ENCODE measurements at regions not wholly inside any gene's neighbourhood (a gene's known extent, or its start where the extent isn't known, plus 50 kb on each side); places are given as distances from the start of the nearest gene placed in this dataset.
"Not testable (repeated sequence)": the region's sequence is repeated elsewhere in the genome, so short reads cannot be mapped to it uniquely, and the experiment has no call there.

DNA sequence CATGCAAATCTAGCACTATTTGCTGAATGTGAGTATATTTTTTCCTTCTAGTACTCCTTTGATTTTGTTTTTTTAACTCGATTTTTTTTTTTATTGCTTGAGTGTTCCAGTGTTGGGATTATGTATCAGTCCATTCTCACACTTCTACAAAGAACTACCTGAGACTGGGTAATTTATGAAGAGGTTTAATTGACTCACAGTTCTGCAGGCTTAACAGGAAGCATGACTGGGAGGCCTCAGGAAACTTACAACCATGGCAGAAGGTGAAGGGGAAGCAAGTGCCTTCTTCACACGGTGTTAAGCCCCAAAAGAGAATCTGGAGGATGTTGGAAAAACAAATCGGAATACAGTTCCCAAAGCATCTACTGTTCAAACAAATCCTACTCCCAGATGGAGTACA, 69.1 kb downstream of the ZNF518B start:
- DNase-seq (ENCODE audit: low read depth in 2 of 3, low spot score in 1 of 3), result not testable (repeated sequence)

DNA sequence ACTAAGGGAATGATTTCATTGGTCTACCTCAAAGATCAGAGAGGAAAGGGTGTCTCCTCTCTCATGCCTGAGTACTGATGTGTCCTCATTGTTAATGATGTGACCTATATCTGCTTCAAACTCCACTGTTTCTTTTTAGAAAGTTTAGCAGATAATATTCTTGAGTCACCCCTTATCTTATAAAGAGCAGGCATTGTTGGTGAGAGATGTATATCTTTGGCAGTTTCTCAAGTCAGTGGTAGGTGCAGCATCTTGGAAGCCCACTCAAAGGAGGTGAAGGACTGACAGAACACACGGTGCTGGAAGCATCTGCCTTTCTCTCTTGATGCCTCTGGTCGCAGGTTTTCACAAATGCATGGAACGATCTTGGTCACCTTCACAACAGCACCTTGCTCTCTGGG, 71.2 kb downstream of the ZNF518B start:
- DNase-seq (ENCODE audit: low read depth in 2 of 3, low spot score in 1 of 3), result no peak

DNA sequence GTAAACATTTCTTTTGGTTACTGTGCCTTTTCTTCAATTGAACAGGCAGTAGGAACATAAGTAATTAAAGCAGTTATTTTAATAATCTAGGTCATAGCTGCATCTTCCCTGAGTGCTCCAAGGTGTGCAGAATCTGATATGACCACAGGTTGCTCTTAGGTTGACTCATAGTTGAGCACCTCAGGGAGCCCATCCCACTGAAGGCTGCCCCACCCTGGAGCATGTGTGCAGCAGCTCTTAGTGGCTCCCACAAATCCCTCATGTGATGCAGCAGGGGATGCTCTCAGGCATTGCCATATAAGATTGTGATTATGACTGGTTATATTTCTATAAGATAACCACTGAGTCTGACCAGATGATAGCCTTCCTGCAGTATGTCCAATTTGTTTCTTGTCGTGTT, 72.3 kb downstream of the ZNF518B start:
- DNase-seq (ENCODE audit: low read depth in 2 of 3, low spot score in 1 of 3), result no peak

DNA sequence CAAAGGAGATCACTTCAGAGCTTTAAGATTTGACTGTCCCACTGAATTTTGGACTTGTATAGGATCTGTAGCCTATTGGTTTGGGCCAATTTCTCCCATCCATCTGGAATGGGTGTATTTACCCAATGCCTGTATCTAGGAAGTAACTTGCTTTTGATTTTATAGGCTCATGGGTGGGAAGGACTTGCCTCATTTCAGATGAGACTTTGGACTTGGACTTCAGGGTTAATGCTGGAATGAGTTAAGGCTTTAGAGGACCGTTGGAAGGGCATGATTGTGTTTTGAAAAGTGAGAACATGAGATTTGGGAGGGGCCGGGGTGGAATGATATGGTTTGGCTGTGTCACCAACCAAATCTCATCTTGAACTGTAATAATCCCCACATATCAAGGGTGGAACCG, 73.8 kb downstream of the ZNF518B start:
- DNase-seq (ENCODE audit: low read depth in 2 of 3, low spot score in 1 of 3), result no peak

DNA sequence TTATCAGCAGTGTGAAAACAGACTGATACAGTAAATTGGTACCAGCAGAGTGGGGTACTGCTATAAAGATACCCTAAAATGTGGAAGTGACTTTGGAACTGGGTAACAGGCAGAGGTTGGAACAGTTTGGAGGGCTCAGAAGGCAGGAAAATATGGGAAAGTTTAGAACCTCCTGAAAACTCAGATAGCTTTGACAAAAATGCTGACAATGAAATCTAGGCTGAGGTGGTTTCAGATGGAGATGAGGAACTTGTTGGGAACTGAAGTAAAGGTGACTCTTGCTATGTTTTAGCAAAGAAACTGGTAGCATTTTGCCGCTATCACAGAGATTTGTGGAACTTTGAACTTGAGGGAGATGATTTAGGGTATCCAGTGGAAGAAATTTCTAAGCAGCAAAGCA, 75.1 kb downstream of the ZNF518B start:
- not testable (repeated sequence) for DNase-seq (ENCODE audit: low read depth in 2 of 3, low spot score in 1 of 3)

DNA sequence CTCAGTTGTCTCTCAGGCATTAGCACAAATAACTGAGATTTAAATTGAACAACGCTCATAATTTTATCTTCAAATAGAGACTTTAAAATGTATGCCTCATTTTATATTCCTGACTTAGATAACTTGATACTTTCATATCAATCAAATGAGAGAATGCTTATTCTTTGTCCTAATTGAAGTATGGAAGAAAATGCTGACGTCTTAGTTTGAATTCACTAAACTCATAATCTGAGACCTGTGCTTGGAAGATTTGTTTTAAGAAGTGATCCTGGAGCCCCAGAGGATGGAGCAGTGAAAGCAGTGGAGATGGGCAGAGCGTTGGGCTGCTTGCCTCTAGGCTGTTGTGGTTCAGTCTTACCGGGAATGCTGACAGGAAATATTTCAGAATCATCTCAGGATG, 76.1 kb downstream of the ZNF518B start:
- DNase-seq (ENCODE audit: low read depth in 2 of 3, low spot score in 1 of 3), result no peak

DNA sequence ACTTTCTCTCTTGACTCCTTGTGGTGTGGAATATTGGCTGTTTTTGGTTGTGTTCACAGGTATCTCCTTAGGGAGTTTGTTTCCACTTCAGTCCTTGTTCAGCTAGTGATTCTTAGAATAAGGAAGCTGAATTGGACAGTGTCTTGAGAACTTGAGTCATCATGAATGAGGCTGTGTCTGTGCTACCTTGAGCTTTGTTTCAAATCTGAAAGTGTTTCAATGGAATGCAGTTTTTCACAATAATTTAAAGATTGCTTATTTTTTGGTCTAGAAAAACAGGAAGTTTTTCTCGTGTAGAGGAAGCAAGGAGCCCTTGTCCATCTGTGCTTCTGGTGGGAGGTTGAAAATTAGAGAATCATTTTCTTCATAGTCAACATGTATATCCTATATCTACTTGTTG, 76.5 kb downstream of the ZNF518B start:
- no peak for DNase-seq (ENCODE audit: low read depth in 2 of 3, low spot score in 1 of 3)

DNA sequence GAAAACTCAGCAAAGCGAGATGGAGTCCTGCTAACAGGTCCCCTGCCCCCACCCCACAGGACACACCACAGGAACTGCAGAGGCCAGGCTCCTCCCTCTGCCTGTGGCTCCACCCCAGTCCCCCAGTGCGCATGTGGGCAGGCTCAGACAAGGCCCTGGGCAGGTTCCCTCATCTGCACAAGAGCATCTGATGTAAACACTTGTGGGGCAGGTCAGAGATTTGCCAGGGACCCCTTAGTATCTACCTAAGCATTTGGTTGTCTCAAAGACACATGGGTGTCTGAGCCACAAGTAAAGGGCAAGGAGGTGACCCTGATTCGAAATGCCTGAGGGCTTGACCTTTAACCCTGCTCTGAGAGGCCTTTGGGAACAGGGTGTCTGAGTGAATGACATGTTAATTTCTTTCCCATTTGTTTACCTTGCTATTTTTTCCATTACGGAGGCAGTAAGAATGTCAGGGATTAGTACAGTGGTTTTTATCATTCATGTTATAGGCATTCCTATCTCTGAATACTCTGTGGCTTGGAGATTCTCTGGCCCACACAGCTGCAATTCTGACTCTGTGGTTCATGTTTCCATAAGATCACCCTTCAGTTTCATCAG, 85.3 kb downstream of the ZNF518B start:
- no peak for DNase-seq (ENCODE audit: low read depth in 2 of 3, low spot score in 1 of 3)

DNA sequence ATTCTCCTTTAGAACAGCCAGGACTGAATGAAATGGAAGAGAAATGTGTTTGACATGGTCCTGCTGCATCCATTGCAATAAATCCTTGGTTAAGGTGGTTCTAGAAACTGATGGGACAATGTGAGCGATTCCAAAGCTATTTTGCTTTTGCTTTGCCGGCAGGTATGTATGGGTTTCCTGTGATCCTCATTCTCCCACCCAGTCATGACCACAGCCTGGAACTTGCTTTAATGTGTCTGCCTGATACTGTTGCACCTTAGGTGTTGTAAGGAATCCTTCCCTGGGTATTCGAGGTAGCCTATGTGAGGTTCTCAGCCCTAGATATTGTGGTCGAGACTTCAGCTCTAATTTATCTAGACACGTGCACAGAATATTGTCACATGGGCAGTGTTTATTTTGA, 86.1 kb downstream of the ZNF518B start:
- no peak for DNase-seq (ENCODE audit: low read depth in 2 of 3, low spot score in 1 of 3)

DNA sequence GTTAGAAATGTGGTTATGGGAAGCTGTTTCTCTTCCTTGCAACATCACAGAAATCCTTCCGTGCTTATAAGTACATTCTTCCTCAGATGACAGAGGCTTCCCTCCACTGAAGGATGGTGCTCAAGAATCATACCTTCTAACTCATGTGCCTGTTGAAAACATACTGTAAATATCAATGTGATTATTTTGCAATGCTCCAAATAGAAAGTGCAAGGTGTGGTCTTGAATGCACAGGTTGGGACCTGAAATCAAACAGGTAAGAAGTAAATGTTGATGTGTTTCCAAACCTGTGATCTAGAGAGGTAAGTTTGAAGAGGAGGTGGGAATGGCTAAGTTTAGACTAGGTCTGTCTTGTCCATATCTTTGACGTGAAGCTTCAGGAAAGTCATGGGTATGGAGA, 87.7 kb downstream of the ZNF518B start:
- no peak for DNase-seq (ENCODE audit: low read depth in 2 of 3, low spot score in 1 of 3)

DNA sequence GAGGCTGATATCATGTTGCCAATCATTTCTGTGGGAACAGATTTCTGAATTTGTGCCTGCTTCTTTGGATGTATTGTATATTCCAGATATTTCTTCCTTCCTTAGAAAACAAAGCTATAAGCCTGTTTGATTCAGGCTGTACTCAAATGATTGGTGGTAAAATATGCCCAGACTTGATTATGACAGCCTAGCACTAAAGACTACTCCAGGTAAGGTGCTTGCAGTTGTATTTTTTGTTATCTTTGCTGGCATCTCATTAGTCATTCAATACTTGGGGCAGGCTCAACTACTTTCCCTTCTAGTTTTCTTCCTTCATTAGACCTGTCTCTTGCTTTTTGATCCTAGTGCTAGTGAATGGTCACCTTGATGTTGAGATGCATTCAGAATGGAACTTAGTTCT, 90.6 kb downstream of the ZNF518B start:
- no peak for DNase-seq (ENCODE audit: low read depth in 2 of 3, low spot score in 1 of 3)

DNA sequence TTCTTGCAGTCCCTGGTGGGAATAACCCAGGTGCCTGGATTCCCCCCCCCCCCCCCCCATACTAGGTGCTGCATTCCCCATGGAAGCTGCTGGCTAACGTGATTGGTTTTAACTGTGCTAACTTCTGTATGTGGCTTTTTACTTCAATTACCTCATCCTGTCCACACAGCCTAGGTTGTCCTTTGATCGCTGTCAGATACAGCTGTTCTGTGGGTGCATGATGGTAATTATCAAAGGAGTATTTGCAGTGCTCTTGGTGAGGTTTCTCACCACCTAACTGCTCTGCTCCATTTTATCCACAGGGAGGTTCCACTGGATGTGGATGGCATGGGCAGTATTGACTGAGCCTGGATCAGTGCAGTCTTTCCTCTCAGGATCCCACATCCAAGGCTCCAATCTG, 93.0 kb downstream of the ZNF518B start:
- DNase-seq (ENCODE audit: low read depth in 2 of 3, low spot score in 1 of 3), result no peak

DNA sequence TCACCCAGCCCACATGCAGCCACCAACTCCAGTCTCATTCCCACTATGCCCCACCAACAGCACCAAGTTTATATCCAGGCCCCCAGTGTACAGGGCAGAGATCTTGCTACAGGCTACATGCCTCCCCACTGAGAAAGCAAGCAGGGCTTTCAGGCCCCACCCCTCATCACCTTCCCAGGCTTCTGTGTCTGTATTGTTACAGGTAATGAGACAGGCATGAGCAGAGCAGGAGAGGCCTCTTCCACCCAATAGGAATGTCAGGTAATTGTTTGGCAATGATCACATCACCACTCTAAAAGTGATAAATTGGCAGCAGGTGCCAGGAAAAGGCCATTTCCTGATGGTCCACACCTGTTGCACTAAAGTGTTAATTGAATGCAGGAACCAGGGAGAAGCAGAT, 102.5 kb downstream of the ZNF518B start:
- DNase-seq (ENCODE audit: low read depth in 2 of 3, low spot score in 1 of 3), result no peak

DNA sequence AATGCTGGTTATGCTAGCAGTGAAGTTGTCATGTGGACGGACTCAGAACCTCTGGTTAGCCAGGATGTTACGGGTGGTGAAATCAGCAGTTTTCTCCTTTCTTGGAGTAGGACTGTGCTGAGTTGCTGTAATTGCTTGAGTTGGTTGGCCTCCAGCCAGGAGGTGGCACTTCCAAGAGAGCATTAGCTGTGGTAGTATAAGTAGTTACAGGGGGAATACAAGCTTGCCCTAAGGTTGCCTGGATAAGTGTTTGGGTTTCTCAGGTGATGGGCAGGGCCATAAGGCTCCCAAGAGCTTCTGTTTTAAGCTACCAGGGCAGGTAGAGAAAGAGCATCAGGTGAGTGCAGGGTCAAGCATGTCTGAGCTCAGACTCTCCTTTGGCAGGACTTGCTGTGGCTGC, 103.0 kb downstream of the ZNF518B start:
- DNase-seq (ENCODE audit: low read depth in 2 of 3, low spot score in 1 of 3), result no peak

DNA sequence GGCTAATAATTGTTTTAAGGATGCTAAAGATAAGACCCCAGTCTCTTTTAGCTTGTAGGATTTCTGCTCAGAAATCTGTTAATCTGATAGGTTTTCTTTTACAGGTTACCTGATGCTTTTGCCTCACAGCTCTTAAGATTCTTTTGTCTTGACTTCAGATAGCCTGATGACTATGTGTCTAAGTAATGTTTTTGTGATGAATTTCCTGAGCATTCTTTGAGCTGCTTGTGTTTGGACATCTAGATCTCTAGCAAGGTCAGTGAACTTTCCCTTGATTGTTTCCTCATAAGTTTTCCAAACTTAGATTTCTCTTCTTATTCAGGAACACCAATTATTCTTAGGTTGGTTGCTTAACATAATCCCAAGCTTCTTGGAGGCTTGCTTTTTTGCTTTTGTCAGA, 104.1 kb downstream of the ZNF518B start:
- no peak for DNase-seq (ENCODE audit: low read depth in 2 of 3, low spot score in 1 of 3)

DNA sequence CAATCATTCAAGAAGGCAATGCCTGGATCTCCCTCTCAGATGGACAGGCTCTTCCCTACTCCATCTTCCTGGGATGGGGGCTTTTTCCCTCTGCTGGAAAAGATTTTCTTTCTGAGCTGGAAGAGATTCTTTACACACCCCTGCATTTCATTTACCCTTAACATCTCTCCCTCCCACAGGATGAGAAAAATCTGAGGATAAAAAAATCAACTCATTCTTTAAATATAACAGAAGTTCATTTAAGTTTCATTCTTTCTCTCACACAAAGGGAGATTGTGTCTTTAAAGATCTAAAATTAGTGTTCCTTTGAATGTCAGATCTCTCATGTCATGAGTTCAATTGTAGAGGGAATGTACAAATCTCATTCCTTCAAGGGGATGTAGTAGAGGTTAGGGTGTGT, 109.0 kb downstream of the ZNF518B start:
- no peak for DNase-seq (ENCODE audit: low read depth in 2 of 3, low spot score in 1 of 3)

DNA sequence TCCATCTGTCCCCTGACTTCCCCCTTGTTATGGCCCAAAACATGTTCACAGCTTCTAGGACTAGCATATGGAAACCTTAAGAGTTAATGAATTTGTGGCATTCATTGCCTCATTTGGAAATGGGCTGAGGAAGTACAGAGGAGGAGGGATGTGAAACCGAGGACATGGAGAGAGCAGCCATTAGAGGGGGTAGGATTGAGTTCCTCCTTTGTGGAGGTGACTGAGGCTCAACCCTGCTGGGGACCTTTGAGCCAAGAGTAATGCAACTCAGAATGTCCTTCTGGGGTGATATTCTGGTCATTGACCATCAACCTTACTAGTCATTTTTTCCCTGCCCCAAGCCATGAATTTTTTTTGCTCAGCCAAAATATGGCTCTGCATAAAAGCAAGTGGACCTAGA, 109.4 kb downstream of the ZNF518B start:
- DNase-seq (ENCODE audit: low read depth in 2 of 3, low spot score in 1 of 3), result no peak

DNA sequence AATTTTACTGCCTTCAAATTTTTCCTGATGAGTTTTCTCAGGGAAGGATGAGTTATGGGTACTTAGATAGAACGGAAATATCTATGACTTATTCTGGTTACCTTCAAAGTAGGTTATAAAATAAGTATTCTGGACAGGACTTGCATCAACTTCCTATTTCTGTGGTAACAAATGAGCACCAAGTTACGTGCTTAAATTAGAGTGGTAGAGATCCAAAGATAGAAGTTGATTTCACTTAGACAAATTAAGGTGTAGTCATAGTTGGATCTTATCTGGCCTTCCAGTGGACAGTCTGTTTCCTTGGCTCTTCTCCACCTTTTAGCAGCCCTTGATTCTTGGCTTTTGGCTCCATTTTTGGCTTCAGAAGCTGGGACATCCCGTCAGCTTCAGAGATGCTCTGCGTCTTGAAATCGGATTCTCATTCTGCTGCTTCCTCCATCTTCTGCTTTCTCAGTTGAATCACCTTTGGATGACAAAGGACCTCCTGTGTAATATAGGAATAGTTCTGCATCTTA, 109.9 kb downstream of the ZNF518B start:
- no peak for DNase-seq (ENCODE audit: low read depth in 2 of 3, low spot score in 1 of 3)

DNA sequence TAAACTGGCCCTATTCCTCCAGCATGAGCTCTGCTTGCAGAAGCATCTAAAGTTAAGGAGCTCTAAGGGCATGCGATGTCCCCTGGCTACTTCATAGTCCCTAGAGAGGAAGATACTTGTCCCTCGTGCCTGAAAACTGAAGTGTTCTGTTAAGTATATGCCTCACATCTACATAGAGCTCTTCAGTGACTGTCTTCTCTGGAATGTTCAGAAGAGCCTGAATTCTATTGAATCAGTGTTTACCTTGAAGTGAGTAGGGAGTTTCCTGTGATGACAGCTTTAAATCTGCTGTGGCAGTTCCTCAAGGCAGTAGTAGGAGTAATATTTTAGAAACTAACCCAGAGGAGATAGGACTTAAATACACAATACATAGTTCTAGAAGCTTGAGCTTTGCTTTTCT, 111.2 kb downstream of the ZNF518B start:
- DNase-seq (ENCODE audit: low read depth in 2 of 3, low spot score in 1 of 3), result no peak

DNA sequence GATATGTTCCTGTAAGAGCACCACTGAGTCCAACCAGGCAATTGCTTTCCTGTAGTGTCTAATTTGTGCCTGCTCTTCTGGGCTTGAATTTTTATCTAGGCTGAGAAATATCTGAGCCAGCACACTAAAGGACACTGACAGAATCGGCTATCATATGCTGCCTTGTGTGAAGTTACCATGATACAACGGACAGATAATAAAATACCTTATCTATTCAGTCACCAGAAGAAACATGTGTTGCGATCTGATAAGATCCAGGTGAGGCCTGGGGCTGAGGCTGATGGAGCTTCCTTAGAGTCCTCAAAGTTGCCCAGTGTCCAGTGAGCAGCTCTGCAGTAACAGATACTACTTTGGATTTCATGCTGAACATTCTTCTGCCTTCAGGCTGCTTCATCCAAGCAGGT, 111.8 kb downstream of the ZNF518B start:
- DNase-seq (ENCODE audit: low read depth in 2 of 3, low spot score in 1 of 3), result no peak

DNA sequence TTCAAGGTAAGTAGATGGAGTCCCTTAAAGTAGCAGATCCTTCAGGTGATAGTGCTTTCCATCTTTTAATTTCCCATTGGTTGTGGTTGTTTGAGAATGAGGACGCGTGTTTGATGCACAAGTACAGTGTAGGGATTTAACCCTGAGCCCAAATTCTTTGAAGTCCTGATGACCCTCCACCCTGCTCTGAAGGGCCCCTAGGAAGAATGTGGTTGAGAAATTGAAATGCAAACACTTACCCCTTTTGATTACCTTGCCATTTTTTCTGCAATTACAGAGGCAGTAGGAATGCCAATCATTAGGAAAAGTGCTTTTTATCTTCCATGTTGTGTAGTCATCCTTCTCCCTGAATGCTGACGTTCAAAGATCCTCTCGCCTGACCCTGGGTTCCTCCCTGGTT, 112.4 kb downstream of the ZNF518B start:
- DNase-seq (ENCODE audit: low read depth in 2 of 3, low spot score in 1 of 3), result no peak

DNA sequence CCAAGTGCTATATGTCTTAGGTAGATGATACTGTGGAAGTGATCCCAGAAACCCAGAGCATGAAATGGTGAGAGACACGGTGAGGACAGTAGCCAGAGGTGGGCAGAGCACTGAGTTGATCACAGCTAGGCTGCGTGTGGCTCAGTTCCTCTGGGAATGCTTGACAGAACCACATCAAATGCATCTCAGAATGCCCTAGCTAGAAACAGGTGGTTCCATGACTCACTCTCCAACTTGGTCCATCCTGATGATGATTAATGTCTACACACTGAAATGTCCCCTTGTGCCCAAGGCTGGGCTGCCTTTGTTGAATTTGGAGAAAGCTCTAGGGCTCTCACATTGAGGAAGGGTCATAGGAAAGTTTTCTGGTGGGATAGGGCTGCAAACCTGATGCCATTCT, 113.6 kb downstream of the ZNF518B start:
- no peak for DNase-seq (ENCODE audit: low read depth in 2 of 3, low spot score in 1 of 3)

DNA sequence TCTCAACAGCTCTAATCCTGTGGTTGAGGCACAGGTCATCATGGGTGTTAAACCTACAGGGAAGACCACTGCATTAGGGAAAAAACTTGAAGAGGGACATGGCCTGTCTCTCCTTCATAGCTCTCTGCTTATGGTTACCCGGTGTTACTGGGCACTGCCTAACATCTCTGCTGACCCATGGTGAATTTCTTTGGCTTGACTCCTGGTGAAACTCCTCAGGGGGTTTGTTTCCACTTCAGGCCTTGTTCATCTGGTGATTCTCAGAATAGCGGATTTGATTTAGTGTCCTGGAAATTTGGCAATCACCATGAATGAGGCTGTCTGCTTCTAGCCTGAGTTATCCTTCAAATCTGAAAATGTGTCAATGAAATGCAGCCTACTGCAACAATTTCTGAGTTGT, 114.4 kb downstream of the ZNF518B start:
- no peak for DNase-seq (ENCODE audit: low read depth in 2 of 3, low spot score in 1 of 3)

DNA sequence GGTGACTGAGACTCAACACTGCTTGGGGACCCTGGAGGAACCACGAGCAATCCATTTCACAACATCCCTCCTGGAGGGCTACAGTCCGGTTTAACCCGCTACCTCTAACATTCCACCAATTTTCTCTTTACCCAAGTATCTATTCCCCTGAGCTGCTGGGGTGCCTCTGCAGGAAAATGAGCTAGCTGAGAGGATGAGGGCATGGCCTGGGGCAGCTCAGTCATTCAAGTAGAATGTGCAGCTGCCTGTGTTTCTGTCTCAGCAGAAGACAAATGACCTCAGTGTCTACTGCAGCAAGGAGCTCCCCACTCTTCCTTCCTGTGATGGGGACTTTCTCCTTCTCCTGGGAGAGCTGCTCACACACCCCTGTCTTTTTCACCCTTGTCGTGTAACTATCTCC, 120.8 kb downstream of the ZNF518B start:
- no peak for DNase-seq (ENCODE audit: low read depth in 2 of 3, low spot score in 1 of 3)

Data from stimulated activated CD4-positive, alpha-beta T cell treated with anti-CD3 and anti-CD28 coated beads, Interleukin-12 subunit alpha, Interleukin-12 subunit beta, amount 100 ng/mL, for 48 hours (primary cell).